ENCODE measurements at regions not wholly inside any gene's neighbourhood (a gene's known extent, or its start where the extent isn't known, plus 50 kb on each side); places are given as distances from the start of the nearest gene placed in this dataset.

GRCh38 chr10:47150581-47150980, 149.4 kb upstream of the GDF10 start:
- no peak for TF ChIP-seq CTCF (IDR thresholded peaks at IDR 0.05)
- TF ChIP-seq POLR2A (IDR thresholded peaks at IDR 0.05), result no peak
- TF ChIP-seq EP300 (IDR thresholded peaks at IDR 0.05), result no peak
